Parathyroid adenoma (tissue), 2 donors: ENCODE measurements at regions not wholly inside any gene's neighbourhood (a gene's known extent, or its start where the extent isn't known, plus 50 kb on each side); places are given as distances from the start of the nearest gene placed in this dataset.

Experiments
- H2AFZ ChIP-seq: fragments of 300-600 bp; sonication (generic); one replicate; pipeline ENCODE4 v1.7.0; 2017; ENCODE audit warnings: antibody characterized with exemption, mild to moderate bottlenecking
- H3K27ac ChIP-seq: fragments of 300-600 bp; sonication (generic); one replicate; pipeline ENCODE4 v1.7.0; 2017
- H3K27me3 ChIP-seq: fragments of 300-600 bp; sonication (generic); one replicate; pipeline ENCODE4 v1.7.0; 2017; ENCODE audit warnings: low read length; ENCODE audit not compliant: control insufficient read depth, insufficient read depth
- H3K36me3 ChIP-seq: fragments of 300-600 bp; sonication (generic); one replicate; pipeline ENCODE4 v1.7.0; 2017; ENCODE audit warnings: low read length; ENCODE audit not compliant: control insufficient read depth, insufficient read depth
- H3K4me1 ChIP-seq: fragments of 300-600 bp; sonication (generic); one replicate; pipeline ENCODE4 v1.7.0; 2017; ENCODE audit warnings: control low read depth
- H3K4me2 ChIP-seq: fragments of 300-600 bp; sonication (generic); one replicate; pipeline ENCODE4 v1.7.0; 2017; ENCODE audit warnings: low read length
- H3K4me3 ChIP-seq: fragments of 300-600 bp; sonication (generic); one replicate; pipeline ENCODE4 v1.7.0; 2017; ENCODE audit warnings: low read depth, low read length
- H3K79me2 ChIP-seq: fragments of 300-600 bp; sonication (generic); one replicate; pipeline ENCODE4 v1.7.0; 2017; ENCODE audit warnings: control low read depth
- H3K9ac ChIP-seq: fragments of 300-600 bp; sonication (generic); one replicate; pipeline ENCODE4 v1.7.0; 2017; ENCODE audit warnings: mild to moderate bottlenecking
- H3K9me3 ChIP-seq: fragments of 300-600 bp; sonication (generic); one replicate; pipeline ENCODE4 v1.7.0; 2017; ENCODE audit warnings: low read length; ENCODE audit not compliant: control insufficient read depth
- TF ChIP-seq, protein P1 (sequence below): fragments of 300-600 bp; sonication (generic); IDR thresholded peaks from one replicate; pipeline ENCODE4 v1.7.0; 2017; ENCODE audit warnings: antibody characterized with exemption, mild to moderate bottlenecking
- donor health status: primary hyperparathyroidism.

DNA sequence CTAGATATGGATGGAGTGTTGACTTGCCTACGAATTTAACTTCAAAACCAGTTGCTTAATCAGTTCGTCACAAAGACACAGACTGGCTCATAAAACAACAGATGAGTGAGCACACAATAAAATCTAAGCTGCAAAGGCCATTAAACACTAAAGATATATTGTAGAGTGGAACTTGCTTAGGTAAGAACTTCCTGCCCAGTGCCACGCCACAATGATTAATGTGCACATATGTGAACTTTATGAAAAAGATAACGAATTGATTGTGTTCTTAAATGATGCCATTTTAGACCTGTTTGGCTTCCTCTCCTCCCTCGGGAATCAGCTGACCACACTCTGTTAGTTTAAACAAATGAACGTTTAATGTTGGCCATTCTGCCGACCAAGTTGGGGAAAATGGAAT, 2031.3 kb upstream of the CELF4 start:
- TF ChIP-seq, protein P1, sequence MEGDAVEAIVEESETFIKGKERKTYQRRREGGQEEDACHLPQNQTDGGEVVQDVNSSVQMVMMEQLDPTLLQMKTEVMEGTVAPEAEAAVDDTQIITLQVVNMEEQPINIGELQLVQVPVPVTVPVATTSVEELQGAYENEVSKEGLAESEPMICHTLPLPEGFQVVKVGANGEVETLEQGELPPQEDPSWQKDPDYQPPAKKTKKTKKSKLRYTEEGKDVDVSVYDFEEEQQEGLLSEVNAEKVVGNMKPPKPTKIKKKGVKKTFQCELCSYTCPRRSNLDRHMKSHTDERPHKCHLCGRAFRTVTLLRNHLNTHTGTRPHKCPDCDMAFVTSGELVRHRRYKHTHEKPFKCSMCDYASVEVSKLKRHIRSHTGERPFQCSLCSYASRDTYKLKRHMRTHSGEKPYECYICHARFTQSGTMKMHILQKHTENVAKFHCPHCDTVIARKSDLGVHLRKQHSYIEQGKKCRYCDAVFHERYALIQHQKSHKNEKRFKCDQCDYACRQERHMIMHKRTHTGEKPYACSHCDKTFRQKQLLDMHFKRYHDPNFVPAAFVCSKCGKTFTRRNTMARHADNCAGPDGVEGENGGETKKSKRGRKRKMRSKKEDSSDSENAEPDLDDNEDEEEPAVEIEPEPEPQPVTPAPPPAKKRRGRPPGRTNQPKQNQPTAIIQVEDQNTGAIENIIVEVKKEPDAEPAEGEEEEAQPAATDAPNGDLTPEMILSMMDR: no peak
- no peaks in the 10 kb centered on the region for H3K27me3 ChIP-seq
- H3K79me2 ChIP-seq: no peaks in the 10 kb centered on the region
- no peak overlapping the region for H3K4me3 ChIP-seq
- H3K4me1 ChIP-seq: no peaks in the 10 kb centered on the region
- no peak overlapping the region for H3K27ac ChIP-seq
- H3K9me3 ChIP-seq: no peaks in the 10 kb centered on the region
- H2AFZ ChIP-seq: no peak overlapping the region
- H3K4me2 ChIP-seq: no peak overlapping the region
- no peak overlapping the region for H3K9ac ChIP-seq
- H3K36me3 ChIP-seq: no peaks in the 10 kb centered on the region

DNA sequence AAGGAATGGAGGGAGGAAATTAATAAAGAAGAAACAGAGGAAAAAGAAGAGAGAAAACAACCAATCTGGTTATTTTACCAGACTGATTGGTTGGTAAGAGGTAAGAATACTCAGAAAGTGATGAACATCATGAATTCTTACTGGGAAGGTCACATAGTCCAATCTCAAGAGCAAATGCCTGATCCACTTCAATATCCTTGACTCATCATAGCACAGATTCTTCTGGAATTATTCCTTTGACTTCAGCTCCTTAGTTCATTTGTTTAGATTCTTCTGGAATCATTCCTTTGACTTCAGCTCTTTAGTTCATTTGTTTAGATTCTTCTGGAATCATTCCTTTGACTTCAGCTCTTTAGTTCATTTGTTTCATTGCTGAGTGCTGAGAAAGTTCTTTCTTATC, 2030.6 kb upstream of the CELF4 start:
- no peak overlapping the region for H2AFZ ChIP-seq
- H3K4me3 ChIP-seq: no peak overlapping the region
- H3K9ac ChIP-seq: no peak overlapping the region
- no peaks in the 10 kb centered on the region for H3K27me3 ChIP-seq
- H3K9me3 ChIP-seq: no peaks in the 10 kb centered on the region
- no peaks in the 10 kb centered on the region for H3K4me1 ChIP-seq
- H3K4me2 ChIP-seq: no peak overlapping the region
- H3K79me2 ChIP-seq: no peaks in the 10 kb centered on the region
- TF ChIP-seq, protein P1: no peak
- no peaks in the 10 kb centered on the region for H3K36me3 ChIP-seq
- no peak overlapping the region for H3K27ac ChIP-seq

- TF ChIP-seq, protein P1: no peak
- Histone ChIP-seq H3K79me2 (no peaks in the 10 kb centered on the region), H3K27me3 (no peaks in the 10 kb centered on the region), H3K4me1 (no peaks in the 10 kb centered on the region), H3K9ac (no peak overlapping the region), H3K27ac (no peak overlapping the region), H3K4me2 (no peak overlapping the region), H2AFZ (no peak overlapping the region), H3K36me3 (no peaks in the 10 kb centered on the region), H3K9me3 (no peaks in the 10 kb centered on the region), H3K4me3 (no peak overlapping the region)
Measured at GRCh38 chr18:39594206-39594605, 2028.6 kb upstream of the CELF4 start.

GRCh38 chr18:39591649-39592048, 2026.1 kb upstream of the CELF4 start:
- Histone ChIP-seq H3K27me3 (no peaks in the 10 kb centered on the region), H3K4me1 (peaks cover 12% of the 10 kb centered on the region), H3K4me3 (no peak overlapping the region), H3K9ac (no peak overlapping the region), H3K9me3 (no peaks in the 10 kb centered on the region), H3K4me2 (no peak overlapping the region), H2AFZ (no peak overlapping the region), H3K36me3 (no peaks in the 10 kb centered on the region), H3K79me2 (no peaks in the 10 kb centered on the region), H3K27ac (no peak overlapping the region)
- TF ChIP-seq, protein P1: no peak

GRCh38 chr18:39589496-39589895, 2023.9 kb upstream of the CELF4 start:
- Histone ChIP-seq H3K9me3 (no peaks in the 10 kb centered on the region), H3K4me2 (no peak overlapping the region), H2AFZ (no peak overlapping the region), H3K9ac (no peak overlapping the region), H3K79me2 (no peaks in the 10 kb centered on the region), H3K27ac (no peak overlapping the region), H3K4me3 (no peak overlapping the region), H3K4me1 (peaks cover 16% of the 10 kb centered on the region), H3K36me3 (no peaks in the 10 kb centered on the region), H3K27me3 (no peaks in the 10 kb centered on the region)
- TF ChIP-seq, protein P1: no peak
